NCI-H1930 (cell line): ENCODE measurements at regions not wholly inside any gene's neighbourhood (a gene's known extent, or its start where the extent isn't known, plus 50 kb on each side); places are given as distances from the start of the nearest gene placed in this dataset.
"Not testable (repeated sequence)": the region's sequence is repeated elsewhere in the genome, so short reads cannot be mapped to it uniquely, and the experiment has no call there.

Source experiments
- DNase-seq, 2 experiments: peaks; one replicate each; lab custom pipeline; 2025; lab: John Stamatoyannopoulos, UW

DNA sequence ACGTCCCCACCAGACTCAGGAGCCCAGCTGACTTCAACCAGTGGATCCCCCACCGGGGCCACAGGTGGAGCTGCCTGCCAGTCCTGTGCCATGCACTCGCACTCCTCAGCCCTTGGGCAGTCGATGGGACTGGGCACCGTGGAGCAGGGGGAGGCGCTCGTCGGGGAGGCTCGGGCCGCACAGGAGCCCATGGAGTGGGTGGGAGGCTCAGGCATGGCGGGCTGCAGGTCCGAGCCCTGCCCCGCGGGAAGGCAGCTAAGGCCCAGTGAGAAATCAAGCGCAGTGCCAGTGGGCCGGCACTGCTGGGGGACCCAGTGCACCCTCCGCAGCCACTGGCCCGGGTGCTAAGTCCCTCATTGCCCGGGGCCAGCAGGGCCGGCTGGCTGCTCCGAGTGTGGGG is 52.3 kb upstream of the LRRC30 start:
- DNase-seq, result not testable (repeated sequence)

GRCh38 chr18:7177116-7177744 is 53.7 kb upstream of the LRRC30 start:
- peak in 1 of 2 experiments; percentile 13 for DNase-seq

- DNase-seq, result no peak
Measured at GRCh38 chr18:7174344-7175095, 56.4 kb upstream of the LRRC30 start.

GRCh38 chr18:7173216-7173615 is 55.6 kb upstream of the LAMA1 start:
- no peak for DNase-seq

DNA sequence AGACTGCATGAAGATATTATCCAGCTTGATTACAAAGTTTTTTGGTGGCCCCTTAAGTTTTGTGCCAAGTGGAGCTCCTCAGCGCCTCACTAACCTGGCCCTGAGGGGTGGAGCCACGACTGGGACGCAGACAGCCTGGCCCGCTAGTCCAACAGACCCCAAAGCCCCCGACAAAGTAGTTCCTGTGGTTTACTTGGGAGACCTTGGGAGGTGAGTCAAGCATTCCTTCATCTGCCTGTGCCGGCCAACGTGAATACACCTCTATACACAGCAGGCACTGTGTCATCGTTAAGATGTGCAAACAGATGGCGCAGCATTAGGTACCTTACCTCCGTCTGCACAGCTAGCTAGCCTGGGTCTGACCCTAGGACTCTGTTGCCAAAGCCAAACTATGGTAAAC is 55.0 kb upstream of the LAMA1 start:
- DNase-seq, result no peak

- no peak for DNase-seq
Measured at GRCh38 chr18:7170292-7170691, 52.7 kb upstream of the LAMA1 start.

DNA sequence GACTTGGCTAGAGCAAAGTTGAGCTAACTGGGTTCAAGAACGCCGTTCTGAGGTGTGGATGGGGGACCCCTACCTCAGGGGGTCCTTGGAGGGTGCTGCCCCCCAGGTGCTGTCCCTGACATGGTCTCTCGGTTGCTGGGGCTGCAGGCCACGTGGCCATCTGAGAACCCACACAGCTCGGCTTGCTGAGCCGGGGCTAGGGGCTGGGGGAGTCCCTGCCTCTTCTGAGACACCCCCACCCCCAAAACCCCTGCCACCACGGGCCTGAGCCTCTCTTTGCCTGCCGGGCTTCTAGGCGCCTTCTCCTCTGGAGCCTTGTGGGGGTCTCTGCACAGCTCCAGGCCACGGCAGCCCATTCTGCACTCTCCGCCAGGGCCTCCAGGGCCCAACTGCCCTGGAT is 52.0 kb upstream of the LAMA1 start:
- DNase-seq, result no peak

- DNase-seq, result no peak
Measured at GRCh38 chr18:7168408-7168807, 50.8 kb upstream of the LAMA1 start.
